GM18909 (cell line): ENCODE measurements at regions not wholly inside any gene's neighbourhood (a gene's known extent, or its start where the extent isn't known, plus 50 kb on each side); places are given as distances from the start of the nearest gene placed in this dataset.

Experiments
- ATAC-seq: cut with Tn5 transposase; IDR thresholded peaks from one replicate; pipeline ENCODE4 v1.9.1; 2021; ENCODE audit warnings: mild to moderate bottlenecking; ENCODE audit not compliant: unreplicated experiment, poor library complexity

DNA sequence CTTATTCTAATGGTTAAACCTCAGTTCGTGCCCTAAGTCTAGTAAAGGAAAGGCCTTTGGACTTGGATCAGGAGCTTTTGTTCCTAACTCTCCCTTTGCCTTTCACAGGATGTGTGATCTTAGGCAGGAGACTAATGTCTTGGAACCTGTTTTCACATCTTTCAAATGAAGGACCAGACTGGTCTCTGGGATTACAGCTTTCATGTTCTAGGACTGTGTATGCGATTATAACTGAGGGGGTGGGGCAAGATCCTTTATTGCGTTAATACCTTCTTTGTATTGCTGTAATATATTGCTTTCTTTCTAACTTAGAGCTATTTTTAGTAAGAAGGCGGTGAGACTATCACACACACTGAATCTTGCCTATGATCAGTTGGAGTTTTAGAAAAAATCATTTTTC is 368.1 kb downstream of the RPRM start:
- ATAC-seq: no peak

DNA sequence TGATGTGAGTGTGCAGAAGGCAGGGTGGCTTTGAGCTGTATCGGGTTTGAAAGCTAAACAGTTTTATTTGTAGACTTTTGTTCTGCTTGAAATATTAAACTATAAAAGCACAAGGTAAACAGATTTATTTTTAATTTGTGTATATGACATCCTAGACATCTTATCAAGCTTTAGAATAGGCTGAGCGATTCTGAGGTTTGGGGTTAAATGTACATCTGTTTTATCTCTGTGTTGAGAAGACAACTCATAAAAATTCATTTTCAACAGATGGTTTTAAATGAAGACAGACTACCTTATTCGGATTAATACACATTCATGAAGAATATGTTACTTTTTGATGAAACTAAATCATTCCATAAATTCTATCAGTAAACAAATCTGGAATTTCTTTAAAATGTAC is 368.8 kb downstream of the RPRM start:
- no peak for ATAC-seq

- ATAC-seq: no peak
These were observed 371.6 kb downstream of the RPRM start for GRCh38 chr2:153106802-153107477.

GRCh38 chr2:153105829-153106578 is 372.6 kb downstream of the RPRM start:
- ATAC-seq: no peak

DNA sequence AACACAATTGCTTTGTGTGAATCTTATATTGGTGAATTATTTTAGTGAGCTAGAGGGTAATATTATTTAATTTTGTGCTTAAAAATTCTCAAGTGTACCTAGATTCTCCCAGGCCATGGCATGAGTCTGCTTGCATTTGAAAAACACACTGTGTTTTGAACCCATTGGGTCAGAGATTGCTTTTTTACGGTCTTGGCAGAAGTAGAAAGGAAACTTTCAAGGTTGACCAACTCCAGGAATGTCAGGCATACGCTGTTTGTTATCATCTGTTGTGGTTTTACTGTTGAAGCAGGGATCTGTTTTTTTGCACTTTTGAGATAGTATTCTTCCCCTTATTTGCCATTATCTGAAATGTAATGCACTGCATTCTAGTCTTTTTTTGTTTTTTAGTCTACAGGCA is 377.4 kb downstream of the RPRM start:
- ATAC-seq: no peak

- no peak for ATAC-seq
These were observed 378.4 kb downstream of the RPRM start for GRCh38 chr2:153100151-153100550.

DNA sequence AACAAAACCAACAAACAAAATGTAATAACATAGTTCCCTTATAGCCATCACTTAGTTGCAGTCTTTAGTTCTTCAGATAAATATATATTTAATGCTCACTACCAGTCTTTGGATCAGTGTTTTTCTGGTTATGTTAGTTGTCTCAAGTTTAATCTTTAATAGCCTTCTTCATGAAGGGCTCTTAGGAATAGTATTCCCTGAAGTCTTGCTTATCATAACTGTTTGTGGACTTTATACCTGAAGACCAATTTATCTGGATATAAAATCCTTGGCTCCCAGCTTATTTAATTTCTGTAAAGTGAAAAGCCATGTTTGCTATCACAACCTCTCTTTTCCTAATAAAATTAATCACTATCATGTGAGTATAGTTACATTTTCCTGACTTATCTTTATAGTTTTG is 379.7 kb downstream of the ARL6IP6 start:
- ATAC-seq: no peak

DNA sequence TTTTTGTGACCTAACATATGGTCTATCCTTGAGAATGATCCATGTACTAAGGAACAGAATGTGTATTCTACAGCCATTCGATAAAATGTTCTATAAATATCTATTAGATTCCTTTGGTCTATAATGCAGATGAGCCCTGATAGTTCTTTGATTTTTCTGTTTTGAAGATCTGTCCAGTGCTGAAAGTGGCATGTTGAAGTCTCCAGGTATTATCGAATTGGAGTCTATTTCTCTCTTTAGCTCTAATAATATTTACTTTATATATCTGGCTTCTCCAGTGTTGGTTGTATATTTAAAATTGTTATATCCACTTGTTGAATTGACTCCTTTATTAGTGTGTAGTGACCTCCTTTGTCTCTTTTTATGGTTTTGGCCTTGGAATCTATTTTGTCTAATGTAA is 377.9 kb downstream of the ARL6IP6 start:
- no peak for ATAC-seq

GRCh38 chr2:153091344-153091743 is 372.9 kb downstream of the ARL6IP6 start:
- no peak for ATAC-seq

DNA sequence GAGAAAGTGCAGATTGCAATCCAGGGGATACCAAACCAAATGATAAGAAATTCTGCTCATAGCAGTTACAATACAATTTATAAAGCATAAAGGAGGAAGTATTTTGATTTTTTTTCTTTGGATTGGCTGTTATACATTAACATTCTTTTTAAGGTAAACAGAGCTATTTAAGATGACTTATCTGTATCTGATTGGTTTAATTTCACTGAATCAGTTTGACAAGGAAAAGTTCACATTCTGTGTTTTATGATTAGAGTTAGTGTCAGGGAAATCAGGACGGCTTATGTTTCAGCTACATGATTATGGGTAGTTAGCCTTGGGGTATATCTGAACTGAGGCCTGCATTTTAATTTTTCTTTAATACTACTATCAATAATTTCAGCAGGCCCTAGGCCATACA is 360.9 kb downstream of the ARL6IP6 start:
- ATAC-seq: no peak

DNA sequence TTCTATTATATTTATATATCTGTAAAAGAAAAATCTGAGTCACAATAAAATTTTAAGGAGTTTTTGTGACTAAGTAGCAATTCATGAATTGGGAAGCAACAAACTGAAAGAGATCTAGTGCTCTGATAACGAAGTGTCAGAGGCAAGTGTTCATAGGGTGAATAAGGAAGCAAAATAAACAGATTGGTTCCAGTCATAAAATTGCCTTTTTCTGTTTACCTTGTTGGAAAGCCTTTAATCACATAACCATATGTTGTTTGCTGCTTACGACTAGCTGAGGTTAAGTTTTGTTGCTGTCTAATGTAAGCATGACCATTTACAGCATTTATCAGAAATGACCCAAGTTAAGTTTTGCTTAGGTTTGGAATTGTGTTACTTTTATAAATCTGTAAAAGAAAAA is 358.9 kb downstream of the ARL6IP6 start:
- ATAC-seq: no peak

DNA sequence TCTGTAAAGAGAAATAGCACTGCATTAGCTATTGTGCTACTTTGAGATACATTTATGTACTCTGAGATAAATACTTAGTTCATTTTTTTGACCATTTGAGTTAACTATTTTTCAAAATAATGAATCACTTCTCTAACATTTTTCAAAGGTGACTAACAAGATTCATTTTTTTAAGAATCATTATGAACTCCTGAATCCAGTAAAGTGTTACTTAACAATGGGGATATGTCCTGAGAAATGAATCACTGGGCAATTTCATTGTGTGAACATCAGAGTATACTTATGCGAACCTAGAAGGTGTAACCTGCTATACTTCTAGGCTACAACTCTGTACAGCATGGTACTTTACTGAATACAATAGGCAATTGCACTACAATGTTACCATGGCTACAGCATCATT is 355.8 kb downstream of the ARL6IP6 start:
- no peak for ATAC-seq

DNA sequence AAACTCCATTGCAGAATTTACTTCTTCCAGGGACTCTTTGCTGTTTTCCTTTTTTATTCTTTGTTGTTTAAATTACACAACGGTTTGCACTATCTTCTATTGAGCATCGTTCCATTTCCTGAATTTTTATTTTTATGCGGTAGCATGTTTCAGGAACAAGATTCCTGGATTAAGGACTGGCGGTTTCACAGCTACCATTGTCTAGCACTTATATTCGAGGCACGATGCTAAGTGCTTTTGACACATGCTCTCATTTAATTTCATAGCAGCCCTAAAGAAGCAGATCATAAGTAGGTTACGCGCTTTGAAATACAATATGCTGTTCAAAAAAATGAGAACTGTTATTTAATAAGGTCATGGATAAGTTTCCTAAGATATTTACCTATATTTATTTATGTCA is 354.4 kb downstream of the ARL6IP6 start:
- ATAC-seq: no peak

DNA sequence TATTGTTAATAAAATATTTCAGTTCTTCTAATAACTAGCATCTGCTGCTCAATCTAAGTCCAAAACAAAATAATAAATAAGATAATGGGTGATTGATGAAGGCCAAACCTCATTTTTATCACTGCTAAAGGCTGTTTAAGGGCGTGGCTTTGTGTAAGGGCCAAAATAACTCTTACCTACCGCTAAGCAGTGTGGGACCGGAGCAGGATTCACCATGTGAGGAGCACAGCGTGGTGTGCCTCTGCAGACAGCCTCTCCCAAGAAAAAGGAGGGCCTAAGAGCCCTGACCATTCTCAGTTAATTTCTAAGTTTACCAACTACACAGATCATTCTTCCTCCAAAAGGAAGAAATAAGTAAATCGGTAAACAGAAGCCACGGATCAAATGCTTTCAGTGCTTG is 353.7 kb downstream of the ARL6IP6 start:
- no peak for ATAC-seq

DNA sequence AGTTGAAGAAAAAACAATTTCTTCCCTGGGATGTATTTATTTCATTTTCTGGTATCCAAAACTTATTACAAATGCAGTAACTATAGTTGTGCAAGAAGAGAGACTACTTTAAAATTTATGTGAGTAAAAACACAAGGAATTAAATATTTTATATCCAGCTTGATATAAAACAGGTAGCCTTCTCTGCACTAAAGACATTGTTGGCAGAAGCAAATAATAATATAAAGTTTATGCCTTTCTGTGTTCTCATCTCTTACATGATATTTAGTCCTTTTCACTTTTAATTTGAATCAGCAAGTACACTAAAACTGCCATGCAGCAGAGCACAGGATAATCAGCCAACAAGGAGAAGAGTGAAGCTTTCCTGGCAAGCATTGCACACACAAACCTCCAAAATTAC is 352.7 kb downstream of the ARL6IP6 start:
- no peak for ATAC-seq

- no peak for ATAC-seq
These were observed 350.5 kb downstream of the ARL6IP6 start for GRCh38 chr2:153068915-153069314.

DNA sequence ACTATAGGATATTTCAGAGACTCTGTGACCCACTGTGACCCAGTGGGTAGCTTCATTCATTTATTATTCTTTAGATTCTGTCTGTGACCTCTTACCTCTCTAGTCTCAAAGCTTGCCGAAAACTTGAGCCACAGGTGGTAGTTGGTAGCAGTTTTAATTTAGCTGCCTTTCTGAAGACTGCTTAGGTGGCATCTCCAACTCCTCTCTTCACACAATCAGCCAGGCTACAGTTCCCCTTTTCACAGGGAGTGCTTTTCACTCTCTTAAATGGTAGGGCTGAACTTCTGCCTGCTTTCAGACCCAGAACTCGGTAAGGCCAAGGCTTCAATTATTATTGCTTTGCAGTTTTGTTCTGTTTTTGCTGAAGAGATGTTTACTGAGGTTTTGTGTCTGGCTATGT is 349.6 kb downstream of the ARL6IP6 start:
- no peak for ATAC-seq

DNA sequence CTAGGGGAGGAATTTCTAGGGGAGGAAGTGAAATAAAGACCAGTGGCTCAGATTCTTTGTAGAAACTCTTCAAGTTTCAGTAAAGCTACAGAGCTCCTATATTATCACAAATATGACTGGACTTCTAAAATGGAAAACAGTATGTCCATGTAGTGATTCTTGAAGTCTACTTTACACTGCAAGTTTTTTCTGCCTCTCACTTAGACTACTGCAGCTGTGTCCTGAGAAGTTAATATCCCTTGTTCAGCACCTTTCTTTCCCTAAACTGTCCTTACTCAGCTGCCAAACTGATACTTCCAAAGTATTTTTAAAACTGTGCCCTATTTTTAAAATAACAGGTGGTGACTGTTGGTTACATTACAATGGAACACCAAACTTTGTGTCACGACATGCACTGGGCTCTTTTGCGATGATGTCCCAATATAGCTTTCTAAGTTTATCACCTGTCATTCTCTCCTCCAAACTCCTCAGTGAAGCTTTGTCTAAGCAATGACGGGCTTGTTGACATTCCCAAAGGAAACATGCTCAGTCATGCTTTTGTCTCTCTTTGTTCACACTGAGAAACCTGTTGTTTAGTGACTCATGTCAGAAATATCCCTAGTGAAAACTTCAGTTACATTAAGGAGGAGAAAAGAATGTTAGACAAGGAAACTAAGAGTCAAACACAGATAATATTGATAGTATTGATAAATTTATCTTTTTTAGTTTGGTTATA is 341.1 kb downstream of the ARL6IP6 start:
- ATAC-seq: no peak

DNA sequence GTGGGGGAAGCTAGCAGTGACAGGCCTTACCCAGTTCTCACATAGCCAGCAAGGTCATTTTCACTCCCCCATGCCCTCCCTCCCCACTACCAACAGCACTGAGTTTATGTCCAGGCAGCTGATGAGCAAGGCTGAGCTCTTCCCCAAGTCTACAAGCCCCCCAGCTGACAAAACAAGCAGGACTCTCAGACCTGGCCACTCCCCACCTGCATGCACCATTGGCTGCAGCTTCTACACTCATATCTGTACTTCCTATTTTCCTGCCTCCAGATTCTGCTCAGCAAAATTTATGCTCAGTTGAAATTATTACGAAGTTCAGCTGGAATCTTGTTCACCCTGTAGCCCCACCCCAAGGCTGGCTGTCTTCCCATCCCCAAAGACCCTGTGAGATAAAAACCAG is 339.3 kb downstream of the ARL6IP6 start:
- no peak for ATAC-seq

DNA sequence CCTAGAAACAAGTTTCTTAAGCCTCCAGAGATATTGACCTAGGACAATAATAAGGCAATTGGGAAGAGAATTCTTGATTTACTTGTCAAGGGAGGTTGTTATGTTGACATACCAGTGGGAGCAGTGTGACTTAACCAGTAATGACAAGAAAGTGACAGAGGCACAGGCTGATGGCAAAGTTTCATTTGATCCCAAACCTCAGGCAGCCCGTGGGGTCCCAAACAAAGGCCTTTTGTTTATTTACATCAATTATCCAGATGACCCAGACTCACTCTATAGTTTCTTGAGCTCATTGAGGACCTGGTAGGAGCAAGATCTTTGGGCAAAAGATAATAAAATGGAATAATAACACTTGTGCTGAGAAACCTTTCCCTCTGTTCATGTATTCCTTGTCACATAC is 336.8 kb downstream of the ARL6IP6 start:
- ATAC-seq: no peak

DNA sequence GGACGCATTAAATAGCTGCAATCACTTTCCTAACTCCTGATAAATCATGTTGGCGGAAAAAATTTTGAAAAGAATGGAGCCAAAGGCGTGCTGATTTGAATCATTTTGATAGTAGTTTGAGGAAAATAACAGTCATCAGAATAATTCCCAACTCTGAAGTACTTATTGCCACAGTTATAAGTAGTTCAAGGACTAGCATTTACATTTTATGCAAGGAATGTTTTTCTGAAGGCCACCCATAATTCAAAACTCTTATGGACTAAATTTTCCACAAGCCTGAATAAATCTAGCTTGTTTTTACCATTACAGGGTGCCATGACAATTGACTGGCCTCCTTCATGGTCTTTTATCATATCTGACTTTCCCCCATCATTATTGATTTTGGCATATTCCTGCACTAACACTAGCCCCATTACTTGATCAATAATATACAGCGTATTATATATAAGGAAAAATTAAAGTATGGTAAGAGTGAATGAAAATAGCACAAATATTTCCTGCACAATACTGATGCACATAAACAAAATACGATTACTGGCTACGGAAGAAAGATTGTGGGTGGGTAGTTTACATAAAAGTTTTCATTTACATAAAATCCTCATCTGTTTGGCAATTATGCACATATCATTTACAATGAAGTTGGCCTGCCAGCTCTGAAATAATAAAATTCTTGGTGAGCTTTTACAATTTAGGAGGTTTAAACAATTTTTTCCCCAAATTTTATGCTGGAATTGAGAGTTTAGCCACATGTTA is 334.6 kb downstream of the ARL6IP6 start:
- ATAC-seq: no peak
